ENCODE measurements at regions not wholly inside any gene's neighbourhood (a gene's known extent, or its start where the extent isn't known, plus 50 kb on each side); places are given as distances from the start of the nearest gene placed in this dataset.
"Not testable (repeated sequence)": the region's sequence is repeated elsewhere in the genome, so short reads cannot be mapped to it uniquely, and the experiment has no call there.

GRCh38 chr4:31020363-31020762 is 300.2 kb downstream of the PCDH7 start:
- DNase-seq: no peak

GRCh38 chr4:31021008-31021407 is 300.8 kb downstream of the PCDH7 start:
- DNase-seq: no peak

- DNase-seq: no peak
These were observed 302.5 kb downstream of the PCDH7 start for GRCh38 chr4:31022702-31023101.

DNA sequence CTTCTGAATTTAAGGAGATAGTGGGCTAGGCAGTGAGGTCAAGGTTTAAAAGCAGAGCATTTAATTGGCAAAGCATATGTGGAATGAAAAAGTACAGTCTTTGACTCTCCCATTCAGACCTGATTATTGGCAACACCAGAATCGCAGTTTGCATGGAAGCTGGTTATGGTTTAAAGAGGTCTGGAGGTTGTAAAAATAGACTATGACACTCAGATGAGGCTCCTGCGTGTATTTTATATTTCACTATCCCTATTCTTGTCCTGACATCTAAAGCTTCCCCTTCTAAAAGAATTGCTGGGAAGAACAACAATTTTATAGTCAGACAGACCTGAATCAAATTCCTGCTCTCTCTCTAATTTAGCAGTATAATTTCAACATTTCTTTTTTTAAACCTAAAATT is 302.9 kb downstream of the PCDH7 start:
- no peak for DNase-seq

DNA sequence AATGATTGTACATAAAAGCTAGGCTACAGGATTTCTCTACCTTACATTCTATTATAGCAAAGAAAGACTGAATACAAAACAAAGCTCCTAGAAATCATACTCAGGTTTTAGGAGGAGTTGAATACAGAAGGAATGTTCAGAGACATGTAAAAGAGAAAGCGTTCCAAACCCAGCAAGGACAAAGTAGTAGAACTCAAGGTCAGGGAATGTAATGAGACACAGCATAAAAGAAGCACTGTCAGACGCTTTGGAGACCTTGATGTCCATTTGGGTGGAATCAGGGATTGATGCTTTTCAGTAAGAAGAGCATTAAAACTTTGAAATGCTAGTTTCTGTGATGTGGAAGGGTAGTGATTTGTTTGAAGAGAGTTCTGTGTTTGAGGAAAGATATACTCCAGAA is 303.6 kb downstream of the PCDH7 start:
- no peak for DNase-seq

- DNase-seq: not testable (repeated sequence)
These were observed 304.6 kb downstream of the PCDH7 start for GRCh38 chr4:31024781-31025180.

- DNase-seq: no peak
These were observed 306.1 kb downstream of the PCDH7 start for GRCh38 chr4:31026256-31026655.

DNA sequence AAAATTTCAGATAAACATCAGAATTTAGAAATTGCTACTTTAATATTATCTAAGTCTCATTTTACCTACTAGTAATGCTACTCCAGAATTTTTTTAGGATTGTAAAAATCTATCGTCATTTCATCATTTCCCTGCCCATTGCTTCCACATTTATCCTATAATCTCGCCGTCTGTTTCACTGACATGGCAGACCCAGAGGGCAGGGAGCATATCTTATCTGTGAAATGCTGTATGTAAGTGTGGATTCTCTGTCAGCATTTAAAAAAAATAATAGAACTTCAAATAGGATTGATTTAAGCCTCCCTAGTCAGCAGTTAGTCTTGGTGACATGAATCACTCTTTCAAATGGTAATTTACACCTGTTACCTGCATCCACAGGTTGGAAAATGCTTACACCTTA is 314.4 kb downstream of the PCDH7 start:
- no peak for DNase-seq

GRCh38 chr4:31035761-31036160 is 315.6 kb downstream of the PCDH7 start:
- no peak for DNase-seq

- DNase-seq: no peak
These were observed 317.5 kb downstream of the PCDH7 start for GRCh38 chr4:31037703-31038102.

DNA sequence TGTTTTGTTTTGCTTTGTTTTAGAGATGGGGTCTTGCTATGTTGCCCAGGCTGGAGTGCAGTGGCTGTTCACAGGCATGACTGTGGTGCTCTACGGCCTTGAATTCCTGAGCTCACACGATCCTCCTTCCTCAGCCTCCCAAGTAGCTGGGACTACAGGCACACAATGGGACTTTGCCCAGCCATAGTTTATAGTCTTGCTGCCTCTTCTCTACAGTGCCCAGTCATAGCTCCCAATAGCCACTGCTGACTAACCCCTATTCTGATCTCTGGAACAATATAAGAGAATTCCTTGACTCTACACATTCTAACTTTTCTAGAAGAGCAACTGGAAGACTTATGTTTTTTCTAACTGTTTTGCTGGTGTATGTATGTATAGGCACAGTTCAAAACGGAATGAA is 319.2 kb downstream of the PCDH7 start:
- no peak for DNase-seq

DNA sequence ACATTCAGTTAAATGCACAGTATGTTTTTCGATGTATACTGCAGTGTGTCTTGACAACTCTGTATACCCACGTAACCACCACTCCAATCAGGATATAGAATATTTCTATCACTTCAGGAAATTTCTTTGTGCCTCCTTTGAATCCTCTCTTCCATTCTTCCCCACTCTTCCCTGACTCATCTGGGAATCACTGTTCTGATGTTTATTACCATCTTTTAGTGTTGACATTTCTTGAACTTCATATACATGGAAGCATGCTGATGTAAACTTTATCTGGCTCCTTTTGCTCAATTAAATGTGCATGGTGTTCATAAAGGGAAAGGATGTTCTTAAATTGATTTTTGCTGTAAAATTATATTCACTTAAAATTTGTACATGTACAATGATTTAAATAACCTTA is 319.9 kb downstream of the PCDH7 start:
- no peak for DNase-seq

DNA sequence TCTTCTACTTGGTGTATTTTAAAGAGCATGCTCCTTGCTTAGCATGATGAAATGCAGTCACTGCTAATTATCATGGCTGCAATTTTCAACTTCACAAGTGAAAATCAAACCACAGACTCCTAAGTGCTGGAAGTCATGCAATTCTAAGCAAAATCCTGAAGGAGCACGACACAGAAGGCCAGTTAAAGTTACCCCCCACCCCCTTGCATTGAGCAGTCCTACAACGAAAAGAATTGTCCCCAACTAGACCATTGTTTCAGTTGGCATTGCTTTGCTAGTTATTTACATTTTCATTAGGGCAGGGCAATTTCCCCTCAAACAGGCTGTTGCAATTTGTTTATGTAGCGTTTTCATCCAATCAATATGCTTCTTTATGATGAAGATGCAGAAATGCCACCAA is 321.2 kb downstream of the PCDH7 start:
- DNase-seq: no peak

GRCh38 chr4:31041853-31042252 is 321.7 kb downstream of the PCDH7 start:
- DNase-seq: no peak

- DNase-seq: no peak
These were observed 323.4 kb downstream of the PCDH7 start for GRCh38 chr4:31043382-31044062.

- DNase-seq: no peak
These were observed 325.0 kb downstream of the PCDH7 start for GRCh38 chr4:31045151-31045550.

- DNase-seq: no peak
These were observed 325.7 kb downstream of the PCDH7 start for GRCh38 chr4:31045724-31046318.

GRCh38 chr4:31051151-31051550 is 331.0 kb downstream of the PCDH7 start:
- no peak for DNase-seq

DNA sequence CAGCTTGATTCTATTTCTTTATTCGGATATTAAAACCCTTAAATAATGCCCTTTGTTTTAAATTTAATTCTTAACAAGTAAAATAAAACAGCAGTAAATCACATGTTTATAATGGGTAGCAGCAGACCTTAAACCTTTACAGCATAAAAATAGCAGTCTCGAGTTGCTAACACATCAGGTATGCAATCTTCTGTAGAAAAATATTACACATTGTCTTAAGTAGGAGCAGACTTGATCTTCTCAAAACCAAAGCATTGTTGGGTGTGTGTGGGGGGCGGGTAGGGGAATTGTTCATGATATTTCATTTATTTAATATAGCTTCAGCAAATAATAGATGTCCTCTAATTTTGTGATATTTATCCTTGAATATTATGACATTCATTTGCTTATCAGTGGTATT is 331.4 kb downstream of the PCDH7 start:
- DNase-seq: no peak

GRCh38 chr4:31052519-31052918 is 332.4 kb downstream of the PCDH7 start:
- no peak for DNase-seq

DNA sequence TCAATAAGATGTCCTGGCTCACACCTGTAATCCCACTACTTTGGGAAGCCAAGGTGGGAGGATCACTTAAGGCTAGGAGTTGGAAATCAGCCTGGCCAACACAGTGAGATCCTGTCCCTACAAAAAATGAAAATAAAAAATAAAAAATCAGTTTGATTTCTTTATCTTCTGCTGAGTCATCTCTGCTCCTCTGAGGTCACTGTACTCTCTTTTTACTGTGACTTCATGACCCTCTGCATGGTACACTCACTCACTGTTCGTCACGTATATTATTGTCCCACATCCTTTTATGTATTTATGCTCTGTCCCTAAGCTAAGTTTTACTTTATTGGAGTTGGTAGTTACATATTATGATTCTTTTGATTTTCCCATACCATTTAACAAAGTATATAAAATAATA is 333.3 kb downstream of the PCDH7 start:
- DNase-seq: no peak

- DNase-seq: no peak
These were observed 334.1 kb downstream of the PCDH7 start for GRCh38 chr4:31054295-31054694.

GRCh38 chr4:31058656-31059055 is 338.5 kb downstream of the PCDH7 start:
- no peak for DNase-seq

DNA sequence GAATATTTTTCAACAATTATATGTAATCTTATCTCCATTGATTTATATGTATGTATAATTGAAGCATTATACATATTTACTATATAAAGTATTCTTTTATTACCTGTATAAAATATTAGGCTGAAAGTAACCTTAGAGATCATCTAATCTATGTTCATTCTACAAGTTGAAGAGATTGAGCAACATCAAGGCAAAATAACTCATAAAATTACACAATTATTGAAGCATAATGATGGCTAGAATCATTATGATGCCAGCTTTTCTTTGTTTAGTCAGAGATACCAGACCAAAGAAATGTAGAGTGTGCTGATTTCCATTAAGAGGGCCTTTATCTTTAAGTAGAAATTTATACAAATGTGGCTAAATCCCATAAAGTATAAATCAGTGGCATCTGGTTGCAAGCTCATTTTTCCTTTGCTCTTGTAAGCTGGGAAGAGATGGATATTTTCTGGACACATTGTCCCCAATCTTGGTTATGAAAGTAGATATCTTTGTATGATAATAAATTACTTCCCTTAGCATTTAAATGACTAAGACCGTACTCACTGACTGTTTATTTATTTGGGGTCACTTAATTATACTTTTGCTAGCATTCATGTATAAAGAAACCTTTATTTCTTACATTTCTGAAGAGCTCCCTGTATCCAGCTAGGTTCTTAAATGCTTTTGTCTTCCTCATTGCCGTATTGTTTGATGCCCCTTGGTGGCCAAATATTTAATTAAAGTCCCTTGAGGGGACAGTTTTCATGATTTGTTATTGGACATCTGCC is 339.8 kb downstream of the PCDH7 start:
- DNase-seq: no peak

All from skin of body (tissue), 1 donor.